Femur (tissue), 1 donor: ENCODE measurements at regions not wholly inside any gene's neighbourhood (a gene's known extent, or its start where the extent isn't known, plus 50 kb on each side); places are given as distances from the start of the nearest gene placed in this dataset.
"Not testable (repeated sequence)": the region's sequence is repeated elsewhere in the genome, so short reads cannot be mapped to it uniquely, and the experiment has no call there.

Experiments
- DNase-seq: peaks from one replicate; pipeline ENCODE4 v3.0.0-alpha.2; 2017

GRCh38 chr9:39018107-39018506 lies 269.9 kb downstream of the CNTNAP3 start:
- DNase-seq = not testable (repeated sequence)

- DNase-seq = not testable (repeated sequence)
Measured at GRCh38 chr9:39015178-39015577, 272.8 kb downstream of the CNTNAP3 start.

GRCh38 chr9:39014805-39015123 lies 273.2 kb downstream of the CNTNAP3 start:
- not testable (repeated sequence) for DNase-seq

- not testable (repeated sequence) for DNase-seq
Measured at GRCh38 chr9:39014096-39014804, 273.7 kb downstream of the CNTNAP3 start.

- DNase-seq = not testable (repeated sequence)
Measured at GRCh38 chr9:39009743-39010142, 278.2 kb downstream of the CNTNAP3 start.

- DNase-seq = not testable (repeated sequence)
Measured at GRCh38 chr9:39009343-39009742, 278.6 kb downstream of the CNTNAP3 start.

- DNase-seq = not testable (repeated sequence)
Measured at GRCh38 chr9:39008907-39009306, 279.1 kb downstream of the CNTNAP3 start.

- not testable (repeated sequence) for DNase-seq
Measured at GRCh38 chr9:39005736-39006135, 282.2 kb downstream of the CNTNAP3 start.

- DNase-seq = not testable (repeated sequence)
Measured at GRCh38 chr9:39001085-39001593, 281.2 kb upstream of the FAM240B start.

GRCh38 chr9:38999277-38999676 lies 279.3 kb upstream of the FAM240B start:
- DNase-seq = not testable (repeated sequence)

- not testable (repeated sequence) for DNase-seq
Measured at GRCh38 chr9:38993690-38994089, 273.8 kb upstream of the FAM240B start.

- not testable (repeated sequence) for DNase-seq
Measured at GRCh38 chr9:38993156-38993555, 273.2 kb upstream of the FAM240B start.

GRCh38 chr9:38978734-38979133 lies 258.8 kb upstream of the FAM240B start:
- not testable (repeated sequence) for DNase-seq

- DNase-seq = not testable (repeated sequence)
Measured at GRCh38 chr9:38969480-38969879, 249.5 kb upstream of the FAM240B start.

GRCh38 chr9:38968651-38969374 lies 248.9 kb upstream of the FAM240B start:
- DNase-seq = not testable (repeated sequence)

GRCh38 chr9:38967866-38968265 lies 247.9 kb upstream of the FAM240B start:
- not testable (repeated sequence) for DNase-seq

GRCh38 chr9:38967285-38967684 lies 247.4 kb upstream of the FAM240B start:
- DNase-seq = not testable (repeated sequence)

GRCh38 chr9:38959812-38960211 lies 239.9 kb upstream of the FAM240B start:
- DNase-seq = not testable (repeated sequence)

GRCh38 chr9:38955837-38956236 lies 235.9 kb upstream of the FAM240B start:
- DNase-seq = not testable (repeated sequence)

GRCh38 chr9:38952715-38953341 lies 232.9 kb upstream of the FAM240B start:
- not testable (repeated sequence) for DNase-seq

GRCh38 chr9:38945929-38946570 lies 226.1 kb upstream of the FAM240B start:
- not testable (repeated sequence) for DNase-seq

- not testable (repeated sequence) for DNase-seq
Measured at GRCh38 chr9:38944881-38945449, 225.0 kb upstream of the FAM240B start.
